Natural killer cell (primary cell): ENCODE measurements at regions not wholly inside any gene's neighbourhood (a gene's known extent, or its start where the extent isn't known, plus 50 kb on each side); places are given as distances from the start of the nearest gene placed in this dataset.
"Not testable (repeated sequence)": the region's sequence is repeated elsewhere in the genome, so short reads cannot be mapped to it uniquely, and the experiment has no call there.

ENCODE experiments used
- ATAC-seq, 3 donors: fragments of 150-1000 bp in 2 of 3; fragments of 200-7000 bp in 1 of 3; cut with Tn5 transposase; 1 replicate in 1 of 3; 2 replicates in 2 of 3; pipeline ENCODE4 v1.10.0; 2021; ENCODE audit warnings: mild to moderate bottlenecking in 2 of 3, moderate library complexity in 2 of 3
- DNase-seq, 2 donors: peaks; one replicate each; pipeline versions ENCODE4 v3.0.0 to v3.0.0-alpha.2; 2013 to 2021; ENCODE audit warnings: mixed read lengths in 1 of 2
- H3K27ac ChIP-seq: one replicate; pipeline ENCODE4 v1.5.1; 2013; ENCODE audit warnings: mild to moderate bottlenecking, low read length
- H3K27me3 ChIP-seq: one replicate; pipeline ENCODE4 v1.6.1; 2013; ENCODE audit warnings: low read length; ENCODE audit not compliant: control insufficient read depth, insufficient read depth
- H3K36me3 ChIP-seq: one replicate; pipeline ENCODE4 v1.6.1; 2013; ENCODE audit warnings: low read length; ENCODE audit not compliant: control insufficient read depth, insufficient read depth
- H3K4me1 ChIP-seq: one replicate; pipeline ENCODE4 v1.6.1; 2013; ENCODE audit warnings: low read length; ENCODE audit not compliant: control insufficient read depth, insufficient read depth
- H3K4me3 ChIP-seq: one replicate; pipeline ENCODE4 v1.5.1; 2013; ENCODE audit warnings: low read length
- H3K9me3 ChIP-seq: one replicate; pipeline ENCODE4 v1.6.1; 2013; ENCODE audit warnings: low read length; ENCODE audit not compliant: control insufficient read depth, insufficient read depth
- H3K27ac Mint-ChIP-seq, 2 donors: one replicate each; pipeline ENCODE4 v1.8.0; 2022; ENCODE audit warnings: mild to moderate bottlenecking in 2 of 2, mixed read lengths in 2 of 2, moderate library complexity in 1 of 2
- H3K27me3 Mint-ChIP-seq, 2 donors: one replicate each; pipeline ENCODE4 v1.8.0; 2022; ENCODE audit warnings: low read depth in 2 of 2, mixed read lengths in 2 of 2
- H3K36me3 Mint-ChIP-seq: one replicate; pipeline ENCODE4 v1.8.0; 2022; ENCODE audit warnings: mixed read lengths
- H3K4me1 Mint-ChIP-seq, 2 donors: one replicate each; pipeline ENCODE4 v1.8.0; 2022; ENCODE audit warnings: mixed read lengths in 2 of 2
- H3K4me3 Mint-ChIP-seq: one replicate; pipeline ENCODE4 v1.8.0; 2022; ENCODE audit warnings: mild to moderate bottlenecking, moderate library complexity, mixed read lengths
- H3K9me3 Mint-ChIP-seq, 2 donors: one replicate each; pipeline ENCODE4 v1.8.0; 2022; ENCODE audit warnings: mixed read lengths in 2 of 2
- WGBS: methylation state at CpG from one replicate; pipeline ENCODE4 v1.1.7; 2013; ENCODE audit warnings: missing lambda C conversion rate; ENCODE audit not compliant: insufficient coverage; 5-methylcytosine and 5-hydroxymethylcytosine counted together
- intact Hi-C: fragments of 100-400 bp; cut with micrococcal nuclease; formaldehyde crosslinking; loops from one replicate; pipeline ENCODE4 v1.14.2; 2022
- TF ChIP-seq, protein P1 (sequence below): fragments of 200-600 bp; IDR thresholded peaks from one replicate; pipeline ENCODE4 v1.8.0; 2022; ENCODE audit warnings: antibody characterized with exemption

DNA sequence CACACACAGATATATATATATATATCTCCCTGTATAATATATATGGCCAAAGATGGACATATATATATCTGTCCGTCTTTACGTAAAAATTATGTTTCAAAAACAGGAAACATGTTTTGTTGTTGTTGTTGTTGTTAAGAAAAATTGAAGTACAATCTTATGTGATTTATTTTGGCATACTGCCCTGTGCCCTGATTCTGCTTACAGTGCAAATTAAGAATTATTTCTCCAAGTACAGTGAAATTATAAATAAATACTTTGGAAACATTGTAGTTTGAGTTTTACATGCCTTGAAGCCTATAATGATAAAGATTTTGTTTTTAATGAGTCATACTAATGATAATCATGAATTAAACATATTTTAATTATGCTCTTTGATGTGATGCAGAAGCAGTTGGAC lies 994.9 kb downstream of the DIPK2A start:
- H3K36me3 Mint-ChIP-seq, result no peaks in the 10 kb centered on the region

DNA sequence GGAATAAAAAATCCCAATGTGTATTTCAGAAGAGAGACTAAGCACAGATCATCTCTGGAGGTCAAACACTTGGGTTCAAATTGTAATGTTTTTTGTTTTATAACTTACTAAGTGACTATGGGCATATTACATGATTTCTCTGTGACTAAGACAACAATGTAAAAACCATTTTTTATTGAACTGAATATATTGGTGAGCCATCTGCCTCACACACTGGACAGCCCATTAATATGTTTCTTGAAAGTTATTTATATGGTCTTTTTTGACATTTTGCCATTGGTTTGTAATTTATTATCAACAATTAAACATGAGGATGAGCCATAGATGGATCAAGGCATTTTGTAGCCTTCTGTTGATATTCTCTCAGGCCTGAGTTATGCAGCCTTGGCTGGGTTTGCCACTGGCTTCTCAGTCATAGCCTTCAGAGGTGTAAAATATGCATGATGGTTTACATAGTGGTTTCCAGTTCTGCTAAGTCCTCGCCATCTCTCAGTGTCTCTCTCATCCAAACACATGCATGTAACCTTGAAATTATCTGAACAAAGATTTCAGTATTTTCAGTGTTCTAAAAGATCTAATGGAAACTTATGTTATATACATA lies 997.2 kb downstream of the DIPK2A start:
- ATAC-seq (no peak), DNase-seq (no peak)
- H3K36me3 Mint-ChIP-seq, result no peaks in the 10 kb centered on the region
- Histone ChIP-seq H3K4me3 (no peak overlapping the region), H3K27ac (no peak overlapping the region), H3K9me3 (no peaks in the 10 kb centered on the region), H3K27me3 (no peaks in the 10 kb centered on the region), H3K4me1 (no peaks in the 10 kb centered on the region), H3K36me3 (no peaks in the 10 kb centered on the region)
- H3K27me3 Mint-ChIP-seq, result no peaks in the 10 kb centered on the region
- H3K4me1 Mint-ChIP-seq, result no peaks in the 10 kb centered on the region
- WGBS, result no CpG with 5 or more reads among the region's 1 CpG
- intact Hi-C loops, result no loop called here
- peaks cover 5 to 7% of the 10 kb centered on the region in 2 donors for H3K9me3 Mint-ChIP-seq
- H3K27ac Mint-ChIP-seq, result no peak overlapping the region
- TF ChIP-seq, protein P1, sequence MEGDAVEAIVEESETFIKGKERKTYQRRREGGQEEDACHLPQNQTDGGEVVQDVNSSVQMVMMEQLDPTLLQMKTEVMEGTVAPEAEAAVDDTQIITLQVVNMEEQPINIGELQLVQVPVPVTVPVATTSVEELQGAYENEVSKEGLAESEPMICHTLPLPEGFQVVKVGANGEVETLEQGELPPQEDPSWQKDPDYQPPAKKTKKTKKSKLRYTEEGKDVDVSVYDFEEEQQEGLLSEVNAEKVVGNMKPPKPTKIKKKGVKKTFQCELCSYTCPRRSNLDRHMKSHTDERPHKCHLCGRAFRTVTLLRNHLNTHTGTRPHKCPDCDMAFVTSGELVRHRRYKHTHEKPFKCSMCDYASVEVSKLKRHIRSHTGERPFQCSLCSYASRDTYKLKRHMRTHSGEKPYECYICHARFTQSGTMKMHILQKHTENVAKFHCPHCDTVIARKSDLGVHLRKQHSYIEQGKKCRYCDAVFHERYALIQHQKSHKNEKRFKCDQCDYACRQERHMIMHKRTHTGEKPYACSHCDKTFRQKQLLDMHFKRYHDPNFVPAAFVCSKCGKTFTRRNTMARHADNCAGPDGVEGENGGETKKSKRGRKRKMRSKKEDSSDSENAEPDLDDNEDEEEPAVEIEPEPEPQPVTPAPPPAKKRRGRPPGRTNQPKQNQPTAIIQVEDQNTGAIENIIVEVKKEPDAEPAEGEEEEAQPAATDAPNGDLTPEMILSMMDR, result no peak
- H3K4me3 Mint-ChIP-seq, result no peak overlapping the region

More for the DNA sequence above, 994.9 kb downstream of the DIPK2A start:
- no CpG with 5 or more reads among the region's 2 CpGs for WGBS
- Histone ChIP-seq H3K4me1 (no peaks in the 10 kb centered on the region), H3K27ac (no peak overlapping the region), H3K36me3 (no peaks in the 10 kb centered on the region), H3K27me3 (no peaks in the 10 kb centered on the region), H3K9me3 (no peaks in the 10 kb centered on the region), H3K4me3 (no peak overlapping the region)
- no peak overlapping the region for H3K4me3 Mint-ChIP-seq
- no peak overlapping the region for H3K27ac Mint-ChIP-seq
- H3K4me1 Mint-ChIP-seq, result no peaks in the 10 kb centered on the region
- peaks cover 9 to 11% of the 10 kb centered on the region in 2 donors for H3K9me3 Mint-ChIP-seq
- H3K27me3 Mint-ChIP-seq, result no peaks in the 10 kb centered on the region
- DNase-seq (no peak), ATAC-seq (no peak)
- TF ChIP-seq, protein P1, result no peak
- intact Hi-C loops, result no loop called here

DNA sequence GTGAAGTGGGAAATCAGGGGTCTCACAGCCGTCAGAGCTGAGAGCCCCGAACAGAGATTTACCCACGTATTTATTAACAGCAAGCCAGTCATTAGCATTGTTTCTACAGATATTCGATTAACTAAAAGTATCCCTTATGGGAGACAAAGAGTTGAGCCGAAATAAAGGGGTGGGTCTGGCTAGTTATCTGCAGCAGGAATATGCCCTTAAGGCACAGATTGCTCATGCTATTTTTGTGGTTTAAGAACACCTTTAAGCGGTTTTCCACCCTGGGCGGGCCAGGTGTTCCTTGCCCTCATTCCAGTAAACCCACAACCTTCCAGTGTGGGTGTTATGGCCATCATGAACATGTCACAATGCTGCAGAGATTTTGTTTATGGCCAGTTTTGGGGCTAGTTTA lies 1012.9 kb downstream of the DIPK2A start:
- H3K36me3 Mint-ChIP-seq, H3K27ac Mint-ChIP-seq, H3K4me1 Mint-ChIP-seq, ATAC-seq, H3K4me3 ChIP-seq, H3K27me3 Mint-ChIP-seq, DNase-seq, H3K36me3 ChIP-seq, H3K4me3 Mint-ChIP-seq, H3K27me3 ChIP-seq, H3K27ac ChIP-seq, H3K9me3 ChIP-seq, H3K4me1 ChIP-seq, intact Hi-C loops: not testable (repeated sequence)
- 94% methylated on average over 3 of the region's 7 CpGs for WGBS
- peaks cover 12 to 18% of the 10 kb centered on the region in 2 donors for H3K9me3 Mint-ChIP-seq

DNA sequence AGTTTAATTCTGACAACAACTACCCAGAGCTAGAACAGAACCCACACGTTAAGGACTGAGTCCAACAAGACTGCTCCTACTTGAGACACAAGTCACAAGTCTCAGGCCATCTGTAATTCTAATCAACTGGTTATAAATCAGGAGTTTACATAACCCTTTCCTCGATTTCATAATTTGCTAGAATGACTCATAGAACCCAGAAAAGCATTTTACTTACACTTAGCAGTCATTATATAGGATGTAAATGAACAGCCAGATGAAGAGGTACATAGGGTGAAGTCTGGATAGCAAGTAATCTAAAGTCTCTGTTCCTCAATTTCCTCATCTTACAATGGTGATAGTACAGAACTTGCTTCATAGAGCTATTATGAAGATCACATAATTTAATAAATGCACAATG lies 1018.2 kb downstream of the DIPK2A start:
- DNase-seq (no peak), ATAC-seq (no peak)
- TF ChIP-seq, protein P1, result no peak
- H3K27ac Mint-ChIP-seq, result no peak overlapping the region
- H3K4me3 Mint-ChIP-seq, result no peak overlapping the region
- H3K4me1 Mint-ChIP-seq, result no peaks in the 10 kb centered on the region
- H3K27me3 Mint-ChIP-seq, result no peaks in the 10 kb centered on the region
- Histone ChIP-seq H3K36me3 (no peaks in the 10 kb centered on the region), H3K27me3 (no peaks in the 10 kb centered on the region), H3K27ac (no peak overlapping the region), H3K9me3 (no peaks in the 10 kb centered on the region), H3K4me3 (no peak overlapping the region), H3K4me1 (no peaks in the 10 kb centered on the region)
- 45% methylated on average over 1 of the region's 2 CpGs for WGBS
- intact Hi-C loops, result no loop called here
- peaks cover 8 to 9% of the 10 kb centered on the region in 2 donors for H3K9me3 Mint-ChIP-seq
- H3K36me3 Mint-ChIP-seq, result peaks cover 7% of the 10 kb centered on the region
